ENCODE measurements at regions not wholly inside any gene's neighbourhood (a gene's known extent, or its start where the extent isn't known, plus 50 kb on each side); places are given as distances from the start of the nearest gene placed in this dataset.

DNA sequence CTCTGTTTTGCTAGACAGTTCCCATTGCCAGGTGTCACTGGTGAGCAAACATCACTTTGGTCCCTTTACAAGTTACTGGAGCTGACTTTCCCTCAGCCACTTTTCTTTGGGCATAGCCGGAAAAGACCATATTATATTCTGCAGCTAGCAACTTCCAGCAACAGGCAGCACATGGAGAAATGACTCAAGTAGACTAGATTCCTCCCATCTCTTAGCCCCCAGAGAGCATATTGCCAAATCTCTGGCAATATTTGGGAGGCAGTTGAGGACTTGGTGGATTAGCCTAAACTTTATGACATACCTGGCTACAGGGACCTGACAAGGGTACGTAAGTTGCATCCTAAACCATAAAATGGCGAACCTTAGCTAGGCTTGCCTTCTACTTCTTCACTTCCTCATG is 204.7 kb upstream of the MPDZ start:
- Histone ChIP-seq H3K79me1 (ENCODE audit: insufficient read depth, low read depth, low read length, poor library complexity, severe bottlenecking) (no peaks in the 10 kb centered on the region), H2BK20ac (ENCODE audit: low read depth, low read length, poor library complexity, severe bottlenecking) (no peak overlapping the region), H3K23ac (ENCODE audit: insufficient read length, low read depth, low read length) (no peak overlapping the region)

More for the DNA sequence above, 204.7 kb upstream of the MPDZ start:
- no peak overlapping the region for H3T11ph ChIP-seq (ENCODE audit: low read length)
- no peak overlapping the region for H2BK5ac ChIP-seq (ENCODE audit: insufficient read length, low read length)
- H4K20me1 ChIP-seq (ENCODE audit: control insufficient read depth, insufficient read depth, insufficient read length): no peaks in the 10 kb centered on the region
- no peak overlapping the region for H4K8ac ChIP-seq (replicated peaks; ENCODE audit: insufficient read length, low read depth, low read length)
- no peak overlapping the region for H2BK120ac ChIP-seq (ENCODE audit: low read depth, low read length, poor library complexity, severe bottlenecking)
- no peak overlapping the region for H2BK12ac ChIP-seq (ENCODE audit: insufficient read length, low read depth, low read length)
- Mint-ChIP-seq H3K4me1 (peaks cover 10 to 32% of the 10 kb centered on the region in 2 experiments; a peak in 3 of 4 replicates), H3K36me3 (ENCODE audit: insufficient read depth in 1 of 3, low read depth in 3 of 3) (no peaks in the 10 kb centered on the region), H3K4me3 (no peak overlapping the region), H3K27ac (no peak overlapping the region), H3K27me3 (ENCODE audit: low read depth) (no peaks in the 10 kb centered on the region), H3K9me3 (no peaks in the 10 kb centered on the region; a peak in 1 of 5 replicates)
- peaks cover 3% of the 10 kb centered on the region; the same call in 1 of the 2 replicates for H3K4me1 ChIP-seq (ENCODE audit: insufficient read depth, low read length)
- H3K4me2 ChIP-seq (ENCODE audit: insufficient read depth, insufficient read length, low read length): no peak overlapping the region
- H3K9me3 ChIP-seq (ENCODE audit: control insufficient read depth, low read depth, low read length): no peaks in the 10 kb centered on the region
- DNase-seq: no peak
- no CpG with 5 or more reads among the region's 3 CpGs for WGBS (ENCODE audit: extremely low coverage, insufficient read length, low lambda C conversion rate)
- H4K5ac ChIP-seq (ENCODE audit: insufficient read length, low read depth, low read length): no peak overlapping the region
- no peak overlapping the region for H2AFZ ChIP-seq (ENCODE audit: low read length)
- no peak overlapping the region for H3K4ac ChIP-seq (ENCODE audit: low read depth, low read length)
- H3K23me2 ChIP-seq (ENCODE audit: insufficient read length, low read depth, low read length, poor library complexity, severe bottlenecking): no peaks in the 10 kb centered on the region
- no peak overlapping the region for H2AK5ac ChIP-seq (ENCODE audit: insufficient read length, low read length)
- H3K27me3 ChIP-seq (ENCODE audit: insufficient read depth, low read length): no peaks in the 10 kb centered on the region
- no peak overlapping the region for H4K91ac ChIP-seq (ENCODE audit: insufficient read length, low read depth, low read length)
- H3K79me2 ChIP-seq (ENCODE audit: insufficient read depth, low read length): no peaks in the 10 kb centered on the region
- H3K14ac ChIP-seq (ENCODE audit: insufficient read depth, low read length): no peak overlapping the region
- H3K9ac ChIP-seq (ENCODE audit: extremely low read depth, insufficient read length, low read length): no peak overlapping the region
- no peak overlapping the region for H3K18ac ChIP-seq (ENCODE audit: insufficient read length, low read depth, low read length)
- H3K56ac ChIP-seq (ENCODE audit: insufficient read length, low read depth, low read length): no peak overlapping the region
- H3K27ac ChIP-seq (ENCODE audit: insufficient read length, low read depth, low read length): no peak overlapping the region
- no peak overlapping the region for H2BK15ac ChIP-seq (ENCODE audit: low read depth, low read length)
- TF ChIP-seq CTCF (conservative IDR thresholded peaks at IDR 0.05): no peak
